HG03175 (cell line): ENCODE measurements at regions not wholly inside any gene's neighbourhood (a gene's known extent, or its start where the extent isn't known, plus 50 kb on each side); places are given as distances from the start of the nearest gene placed in this dataset.
"Not testable (repeated sequence)": the region's sequence is repeated elsewhere in the genome, so short reads cannot be mapped to it uniquely, and the experiment has no call there.

ENCODE experiments used
- ATAC-seq: cut with Tn5 transposase; IDR thresholded peaks from one replicate; pipeline ENCODE4 v1.9.1; 2021; ENCODE audit warnings: mild to moderate bottlenecking, moderate library complexity; ENCODE audit not compliant: unreplicated experiment

DNA sequence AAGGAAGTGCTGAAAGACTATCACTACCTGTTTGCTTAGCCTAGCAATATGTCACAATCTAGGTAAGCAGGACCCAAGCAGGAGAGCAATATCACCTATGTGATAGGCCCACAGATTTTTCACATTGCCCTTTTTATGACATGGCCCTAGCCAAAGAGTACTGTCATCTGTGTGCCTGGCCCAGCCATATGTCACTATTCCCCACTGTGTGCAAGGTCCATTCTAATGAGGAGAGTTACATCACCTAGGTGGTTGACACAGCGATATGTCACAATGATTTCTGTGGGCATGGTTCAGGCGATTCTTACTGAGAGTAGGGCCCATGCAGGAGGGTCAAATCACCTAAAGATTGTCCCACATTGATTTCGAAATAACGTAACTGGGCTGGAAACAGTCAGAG is 967.7 kb upstream of the AMELY start:
- ATAC-seq: no peak

DNA sequence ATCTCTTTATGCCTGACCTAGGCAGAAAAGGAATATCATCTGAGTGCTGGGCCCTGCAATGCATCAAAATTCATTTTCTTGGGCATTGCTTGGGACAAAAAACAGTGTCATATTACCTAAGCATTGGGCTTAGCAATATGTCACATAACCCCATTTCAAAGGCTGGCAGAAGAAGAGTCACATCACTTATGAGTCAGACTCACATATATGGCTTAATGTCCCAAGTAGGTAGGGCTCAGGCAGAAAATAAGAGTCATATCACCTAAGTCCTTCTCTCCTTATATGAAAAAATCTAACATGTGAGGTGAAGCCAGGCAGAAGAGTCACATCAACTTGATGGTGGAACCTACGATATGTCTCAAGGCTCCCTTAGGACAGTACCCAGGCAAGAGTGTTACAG is 967.2 kb upstream of the AMELY start:
- no peak for ATAC-seq

DNA sequence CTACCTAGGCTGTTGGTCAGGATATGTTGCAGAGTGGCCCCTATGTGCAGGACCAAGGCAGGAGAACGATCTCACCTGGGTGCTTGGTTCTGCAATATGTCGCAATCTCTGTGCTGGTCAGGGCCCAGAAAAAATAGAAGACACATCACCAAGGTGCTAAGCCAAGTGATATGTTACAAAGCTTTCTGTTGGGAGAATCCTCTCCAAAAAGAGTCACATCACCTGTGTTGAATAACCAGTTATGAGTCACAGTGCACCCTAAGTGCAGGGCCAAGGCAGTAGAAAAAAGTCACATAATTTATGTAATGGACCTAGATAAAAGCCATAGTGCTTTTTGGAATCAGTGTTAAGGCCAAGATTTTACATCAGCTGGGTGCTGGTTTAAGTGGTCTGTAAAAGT is 965.9 kb upstream of the AMELY start:
- ATAC-seq: no peak

DNA sequence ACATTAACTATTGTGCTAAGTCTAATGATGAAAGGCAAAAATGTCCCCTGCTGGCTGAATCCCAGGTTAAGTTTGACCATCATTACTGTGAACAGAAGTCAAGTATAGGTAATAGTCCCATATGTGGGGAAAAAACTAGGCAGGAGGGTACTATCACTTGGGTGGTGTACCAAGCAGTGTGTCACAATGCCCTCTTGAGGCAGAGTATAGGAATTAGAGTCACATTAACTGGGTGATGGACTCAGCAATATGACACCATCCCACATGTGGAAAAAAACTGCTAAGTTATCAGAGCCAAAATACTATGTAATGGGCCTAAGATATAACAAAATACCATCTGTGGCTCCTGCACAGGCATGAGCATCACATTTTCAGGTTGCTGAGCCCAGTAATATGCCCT is 962.5 kb upstream of the AMELY start:
- ATAC-seq: no peak

DNA sequence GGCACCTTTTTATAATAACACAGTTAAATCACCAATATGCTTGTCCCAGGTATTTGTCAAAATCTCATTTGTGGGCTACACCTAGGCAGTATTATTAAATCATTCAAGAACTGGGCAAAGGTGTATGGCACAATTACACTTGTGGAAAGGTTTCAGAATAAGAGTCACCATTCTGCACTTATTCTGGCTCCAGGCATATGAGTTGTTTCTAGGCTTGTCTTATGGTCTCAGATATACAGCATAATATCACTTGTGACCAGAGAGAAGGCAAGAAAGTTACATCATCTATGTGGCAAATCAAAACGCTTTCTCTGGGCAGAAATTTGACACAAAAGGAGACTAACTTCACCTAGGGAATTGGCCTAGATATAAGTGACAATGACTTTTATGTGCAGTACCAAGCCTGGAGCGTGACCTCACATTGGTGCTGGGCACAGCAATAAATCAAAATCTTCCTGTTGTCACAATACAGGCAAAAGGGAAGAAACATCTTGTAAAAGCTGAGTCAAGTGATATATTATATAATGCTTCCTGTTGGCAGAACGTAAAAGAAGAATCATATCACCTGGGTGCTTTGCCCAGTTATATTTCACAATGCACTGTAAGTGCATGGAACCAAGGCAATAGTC is 959.9 kb upstream of the AMELY start:
- ATAC-seq: no peak

DNA sequence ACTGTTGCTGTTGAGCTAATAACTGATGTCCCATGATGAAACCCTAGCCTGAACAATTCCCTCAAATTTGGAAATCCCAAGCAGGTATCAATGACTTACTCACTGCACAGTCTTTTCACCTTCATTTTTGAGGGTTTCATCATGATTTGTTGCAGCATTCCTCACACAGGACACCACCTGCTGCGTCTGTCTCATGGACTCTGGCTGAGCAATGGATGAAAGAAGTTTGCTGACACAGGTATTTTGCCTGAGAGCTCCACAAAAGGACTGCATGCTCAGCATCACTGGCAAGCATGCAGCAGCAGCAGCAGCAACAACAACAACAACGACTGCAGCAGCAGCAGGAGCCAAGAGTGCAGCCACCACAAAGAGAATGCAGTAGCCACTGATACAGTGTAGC is 955.4 kb upstream of the AMELY start:
- ATAC-seq: no peak

DNA sequence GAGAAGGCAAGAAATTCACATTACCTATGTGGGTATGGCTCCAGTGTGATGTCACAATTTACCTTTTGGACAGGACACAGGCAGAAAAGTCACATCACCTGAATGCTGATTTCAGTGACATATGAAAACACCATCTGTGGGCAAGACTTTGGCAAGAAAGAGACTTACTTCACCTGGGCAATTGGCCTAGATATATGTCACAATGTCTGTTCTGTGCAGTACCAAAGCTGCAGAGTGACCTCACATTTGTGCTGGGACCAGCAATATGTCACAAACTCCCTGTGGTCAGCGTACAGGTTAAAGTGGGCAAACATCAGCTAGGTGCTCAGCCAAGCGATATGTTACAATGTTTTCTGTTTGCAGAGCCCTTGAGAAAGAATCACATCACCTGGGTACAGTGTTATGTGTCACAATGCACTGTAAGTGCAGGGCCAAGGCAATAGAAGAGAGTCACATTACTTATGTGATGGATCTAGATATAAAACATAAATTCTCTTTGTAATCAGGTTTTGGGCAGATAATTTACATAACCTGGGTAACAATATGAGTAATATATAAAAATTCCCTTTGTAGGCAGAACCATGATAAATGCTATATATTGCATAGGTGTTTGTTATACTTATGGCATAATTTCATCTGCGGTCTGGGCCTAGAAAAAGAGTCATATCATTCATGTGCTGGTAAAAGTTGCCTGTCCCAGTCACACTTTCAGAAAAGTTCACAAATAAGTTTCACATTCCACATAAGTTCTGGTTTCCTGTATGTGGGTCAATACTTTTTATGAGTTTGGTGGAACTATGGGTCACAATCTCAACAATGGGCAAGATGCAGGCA is 949.4 kb upstream of the AMELY start:
- ATAC-seq: no peak

DNA sequence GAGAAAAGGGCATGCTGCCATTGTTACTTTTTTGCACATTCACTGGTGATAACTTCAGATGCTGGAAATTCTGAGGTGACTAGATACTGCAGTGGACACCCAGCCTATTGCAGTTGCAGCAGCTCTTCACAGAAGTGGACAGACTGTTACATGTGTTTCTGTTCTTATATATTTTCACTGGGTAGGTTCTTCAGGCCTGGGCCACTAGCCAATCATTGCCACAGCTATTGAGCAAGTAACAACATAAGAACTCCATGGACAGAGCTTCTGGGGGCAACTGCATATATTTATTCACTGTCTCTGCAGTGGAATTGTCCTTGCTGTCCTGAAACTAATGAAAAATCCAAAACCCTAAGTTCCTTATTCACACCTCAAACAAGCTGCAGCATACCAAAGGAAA is 938.6 kb upstream of the AMELY start:
- no peak for ATAC-seq

DNA sequence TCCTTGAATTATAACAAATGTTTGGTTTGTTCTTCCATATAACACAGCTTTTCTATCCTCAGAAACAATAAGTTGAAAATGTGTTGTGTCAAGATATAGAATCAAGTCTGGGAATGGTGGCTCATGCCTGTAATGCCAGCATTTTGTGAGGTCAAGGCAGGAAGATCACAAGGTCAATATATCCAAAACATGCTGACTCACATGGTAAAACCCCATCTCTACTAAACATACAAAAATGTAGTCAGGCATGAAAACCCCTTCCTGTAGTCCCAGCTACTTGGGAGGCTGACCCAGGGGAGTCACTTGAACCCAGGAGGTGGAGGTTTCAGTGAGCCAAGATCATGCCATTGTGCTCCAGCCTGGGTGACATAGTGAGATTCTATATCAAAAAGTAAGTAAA is 934.2 kb upstream of the AMELY start:
- ATAC-seq: no peak

DNA sequence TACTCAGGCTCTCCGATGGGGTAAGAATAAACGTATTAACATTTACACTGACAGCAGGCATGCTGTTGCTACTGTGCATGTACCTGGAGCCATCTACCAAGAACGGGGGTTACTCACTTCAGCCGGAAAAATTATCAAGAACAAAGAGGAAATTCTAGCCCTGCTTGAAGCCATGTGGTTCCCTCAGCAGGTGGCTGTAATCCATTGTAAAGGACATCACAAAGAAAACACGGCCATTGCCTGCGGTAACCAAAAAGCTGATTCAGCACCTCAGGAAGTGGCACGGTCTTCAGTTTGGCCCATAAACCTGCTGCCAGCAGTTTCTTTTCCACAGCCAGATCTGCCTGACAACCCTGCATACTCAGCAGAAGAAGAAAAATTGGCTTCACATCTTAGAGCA is 925.5 kb upstream of the AMELY start:
- ATAC-seq: no peak

DNA sequence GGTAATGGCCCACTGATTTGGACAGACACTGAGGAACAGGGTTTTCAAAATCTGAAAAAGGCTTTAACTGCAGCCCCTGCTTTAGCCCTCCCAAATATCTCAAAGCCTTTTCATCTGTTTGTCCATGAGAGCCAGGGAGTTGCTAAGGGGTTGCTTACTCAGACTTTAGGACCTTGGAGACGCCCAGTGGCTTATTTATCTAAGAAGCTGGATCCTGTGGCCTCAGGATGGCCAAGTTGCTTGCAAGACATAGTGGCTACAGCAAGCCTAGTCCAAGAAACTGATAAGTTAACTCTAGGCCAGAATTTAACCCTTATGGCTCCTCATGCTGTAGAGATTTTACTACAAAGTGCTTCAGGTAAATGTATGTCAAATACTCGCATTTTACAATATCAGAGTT is 924.8 kb upstream of the AMELY start:
- no peak for ATAC-seq

DNA sequence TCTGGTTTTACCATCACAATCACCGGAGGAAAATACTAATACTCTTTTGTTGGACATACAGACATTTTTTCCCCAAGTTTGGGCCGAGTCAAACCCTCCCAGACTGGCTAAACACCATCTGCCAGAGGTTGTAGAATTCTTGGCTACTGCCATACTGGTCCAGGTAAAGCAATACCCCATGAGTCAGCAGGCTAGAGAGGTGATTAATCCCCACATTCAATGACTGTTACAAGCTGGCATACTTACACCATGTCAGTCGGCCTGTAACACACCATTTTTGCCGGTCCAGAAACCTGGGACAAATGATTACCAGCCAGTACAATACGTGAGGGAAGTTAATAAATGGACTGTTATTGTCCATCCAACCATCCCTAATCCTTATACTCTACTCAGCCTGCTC is 923.9 kb upstream of the AMELY start:
- ATAC-seq: no peak

DNA sequence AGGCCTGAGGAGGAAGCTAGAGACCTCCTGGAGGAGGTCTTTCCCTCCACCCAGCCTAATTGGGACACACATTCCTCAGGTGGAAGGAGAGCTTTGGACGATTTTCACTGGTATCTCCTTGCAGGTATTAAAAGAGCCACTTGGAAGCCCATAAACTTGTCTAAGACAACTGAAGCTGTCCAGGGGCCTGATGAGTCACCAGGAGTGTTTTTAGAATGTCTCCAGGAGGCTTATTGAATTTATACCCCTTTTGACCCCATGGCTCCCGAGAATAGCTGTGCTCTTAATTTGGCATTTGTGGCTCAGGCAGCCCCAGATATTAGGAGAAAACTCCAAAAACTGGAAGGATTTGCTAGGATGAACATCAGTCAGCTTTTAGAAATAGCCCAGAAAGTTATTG is 922.7 kb upstream of the AMELY start:
- no peak for ATAC-seq

DNA sequence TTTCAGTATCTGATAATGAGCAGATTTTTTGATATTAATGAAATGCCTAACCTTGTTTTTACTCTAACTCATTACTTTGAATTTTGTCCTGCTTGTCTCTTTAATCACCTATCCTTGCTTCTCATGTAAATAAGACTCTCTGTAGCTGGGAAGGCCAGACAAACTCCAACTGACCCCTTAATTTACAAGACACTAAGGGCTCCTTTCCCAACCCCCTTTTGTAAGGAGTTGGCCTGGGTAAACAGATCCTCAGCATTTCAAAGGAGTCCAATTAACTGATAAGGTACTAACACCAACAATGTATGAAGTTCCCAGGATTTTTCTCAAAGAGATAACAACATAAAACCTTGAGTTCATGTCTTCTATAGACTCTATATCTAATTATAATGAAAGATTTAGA is 919.3 kb upstream of the AMELY start:
- ATAC-seq: not testable (repeated sequence)

DNA sequence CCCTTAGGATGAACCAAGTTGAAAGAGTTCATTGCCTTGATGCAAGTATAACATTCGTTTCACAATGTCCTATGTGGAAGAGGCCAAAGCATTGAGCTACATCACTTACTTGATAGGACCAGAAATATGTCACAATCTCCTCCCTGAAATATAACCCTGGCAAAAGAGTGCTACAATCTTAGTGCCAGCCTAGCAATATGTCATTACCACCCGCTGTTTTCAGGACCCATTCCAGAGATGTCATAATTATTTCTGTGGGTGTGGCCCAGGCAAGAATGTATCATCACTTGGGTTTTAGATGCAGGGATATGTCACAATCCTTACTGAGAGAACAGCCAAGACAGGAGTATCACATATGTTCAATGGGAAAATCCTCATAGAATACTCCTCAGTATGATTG is 915.0 kb upstream of the AMELY start:
- no peak for ATAC-seq

DNA sequence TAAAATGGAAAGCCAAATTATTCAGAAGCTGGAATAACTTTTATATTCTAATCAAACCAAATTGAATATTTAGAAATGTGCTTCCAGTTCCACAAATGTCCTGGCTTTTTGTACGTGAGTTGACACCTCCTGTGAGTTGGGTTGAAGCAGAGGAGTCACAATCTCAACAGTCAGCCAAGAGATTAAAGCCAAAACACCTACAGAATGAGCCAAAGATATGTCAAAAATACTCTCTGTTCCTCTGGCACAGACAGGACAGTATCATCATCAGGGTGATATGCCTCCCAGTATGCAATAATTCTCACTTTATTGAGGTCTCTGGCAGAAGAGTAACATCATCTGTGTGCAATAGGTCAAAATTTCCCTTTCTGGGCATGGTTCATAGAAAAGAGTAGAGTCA is 914.3 kb upstream of the AMELY start:
- no peak for ATAC-seq

DNA sequence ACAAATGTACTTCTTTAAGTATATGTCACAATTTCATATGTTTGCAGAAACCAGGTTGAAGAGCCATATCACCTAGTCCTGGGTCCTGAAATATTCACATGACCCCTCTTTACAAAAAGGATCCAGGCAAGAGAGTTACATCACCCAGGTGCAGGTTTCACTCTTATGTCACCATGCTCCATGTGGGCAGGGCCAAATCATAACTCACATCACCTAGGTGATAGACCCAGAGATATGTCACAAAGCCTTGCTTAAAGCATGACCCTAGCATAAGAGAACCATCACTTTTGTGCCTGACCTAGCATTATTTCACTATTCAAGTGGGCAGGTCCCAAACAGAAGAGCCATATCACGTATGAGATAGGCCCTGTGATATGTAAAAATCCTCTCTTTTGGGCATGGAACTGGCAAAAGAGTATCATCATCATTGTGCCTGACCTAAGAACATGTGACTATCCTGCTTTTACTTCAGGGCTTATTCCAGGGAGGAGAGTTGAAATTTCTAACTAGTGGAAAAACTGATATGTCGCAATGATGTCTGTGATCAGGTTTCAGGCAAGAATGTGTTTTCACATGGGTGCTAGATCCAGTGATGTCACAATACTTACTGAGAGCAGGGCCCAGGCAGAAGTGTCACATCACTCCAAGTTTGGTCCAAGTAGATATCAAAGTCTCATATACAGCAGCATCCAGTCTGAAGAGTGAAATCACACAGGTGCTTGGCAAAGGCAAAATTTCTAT is 909.9 kb upstream of the AMELY start:
- no peak for ATAC-seq

DNA sequence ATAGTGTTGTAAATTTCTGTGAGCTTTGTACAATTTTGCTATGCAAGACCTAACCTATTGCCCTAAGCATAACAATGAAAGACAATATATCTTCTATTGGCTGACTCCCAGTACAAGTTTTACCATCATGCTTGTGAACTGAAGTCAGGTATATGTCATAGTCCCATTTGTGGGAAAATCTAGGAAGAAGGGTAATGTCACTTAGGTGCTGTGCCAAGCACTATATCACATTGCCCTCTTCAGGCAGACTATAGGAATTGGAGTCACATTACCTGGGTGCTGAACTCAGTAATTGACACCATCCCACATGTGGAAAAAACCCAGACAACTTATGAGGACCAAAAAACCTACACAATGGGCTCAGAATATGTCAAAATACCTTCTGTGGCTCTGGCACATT is 907.4 kb upstream of the AMELY start:
- ATAC-seq: no peak

DNA sequence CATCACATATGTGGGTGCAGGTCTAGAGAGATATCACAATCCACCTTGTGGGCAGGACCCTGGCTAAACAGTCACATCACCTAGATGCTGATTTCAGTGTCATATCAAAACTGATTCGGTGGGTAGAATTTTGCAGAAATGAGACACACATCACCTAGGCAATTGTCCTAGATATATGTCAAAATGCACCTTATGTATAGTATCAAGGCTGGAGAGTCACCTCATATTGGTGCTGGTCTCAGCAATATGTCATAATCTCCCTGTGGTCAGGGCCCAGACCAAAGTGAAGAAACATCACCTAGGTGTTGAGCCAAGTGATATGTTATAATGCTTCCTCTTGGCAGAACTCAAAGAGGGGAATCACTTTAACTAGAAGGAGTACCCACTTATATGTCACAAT is 905.0 kb upstream of the AMELY start:
- no peak for ATAC-seq

DNA sequence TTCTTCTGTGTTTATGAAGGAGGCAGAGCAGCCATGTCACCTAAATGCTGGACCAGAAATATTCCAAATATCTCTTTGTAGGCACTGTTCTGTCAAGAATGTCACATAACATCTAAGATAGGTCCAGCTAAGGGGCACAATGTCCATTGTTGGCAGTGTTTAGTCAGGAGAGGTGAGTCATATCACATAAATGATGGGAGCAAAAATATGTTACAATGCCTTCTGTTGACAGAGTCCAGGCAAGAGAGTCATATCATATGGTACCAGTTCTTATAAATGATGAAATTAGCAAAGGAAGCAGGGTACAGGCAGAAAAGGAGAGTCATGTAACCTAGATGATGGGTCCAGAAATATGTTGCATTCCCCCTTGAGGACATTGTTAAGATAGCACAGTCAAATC is 904.4 kb upstream of the AMELY start:
- no peak for ATAC-seq

DNA sequence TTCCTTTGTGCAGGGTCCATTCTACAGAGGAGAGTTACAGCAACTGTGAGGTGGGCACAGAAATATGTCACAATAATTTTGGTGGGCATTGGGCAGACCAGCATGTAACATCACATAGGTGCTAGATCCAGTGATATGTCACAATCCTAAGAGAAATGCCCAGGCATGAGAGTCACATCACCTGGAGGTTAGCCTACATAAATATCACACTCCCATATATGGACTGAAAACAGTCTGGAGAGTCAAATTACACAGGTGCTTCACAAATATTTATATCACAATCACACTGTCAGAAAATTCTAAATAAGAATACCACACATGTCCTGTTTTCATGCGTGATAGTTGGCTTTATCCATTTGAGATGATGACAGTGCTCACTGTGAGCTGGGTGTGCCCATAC is 903.7 kb upstream of the AMELY start:
- no peak for ATAC-seq

DNA sequence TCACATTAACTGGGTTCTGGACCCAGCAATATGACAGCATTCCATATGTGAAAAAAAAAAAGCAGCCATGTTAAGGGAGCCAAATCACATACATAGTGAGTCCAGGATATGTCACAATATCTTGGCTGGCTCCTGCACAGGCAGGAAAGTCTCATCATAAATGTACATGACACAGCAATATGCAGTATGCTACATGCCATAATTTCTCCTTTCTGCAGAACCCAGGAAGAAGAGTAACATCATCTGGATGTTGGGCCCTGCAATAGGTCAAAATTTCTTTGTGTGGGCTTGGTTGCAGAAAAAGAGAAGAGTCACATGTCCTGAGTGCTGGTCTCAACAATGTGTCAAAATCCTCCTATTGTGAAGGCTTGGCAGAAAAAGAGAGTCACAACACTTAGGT is 902.8 kb upstream of the AMELY start:
- no peak for ATAC-seq
